H1 (cell line): ENCODE measurements at regions not wholly inside any gene's neighbourhood (a gene's known extent, or its start where the extent isn't known, plus 50 kb on each side); places are given as distances from the start of the nearest gene placed in this dataset.

Experiments
- CTCF ChIA-PET: fragments of 300-600 bp; sonication (Branson Sonifier 250); formaldehyde crosslinking; loops from one replicate; lab custom pipeline; 2021; ENCODE audit not compliant: partially characterized antibody; lab: Charles Lee
- POLR2A ChIA-PET: fragments of 300-600 bp; sonication (Branson Sonifier 250); formaldehyde crosslinking; loops from one replicate; lab custom pipeline; 2021; ENCODE audit warnings: inconsistent platforms; ENCODE audit not compliant: partially characterized antibody; lab: Charles Lee
- DNase-seq, 2 experiments: peaks; one replicate each; pipeline versions ENCODE4 v3.0.0 to v3.0.0-alpha.2; 2010 to 2022; ENCODE audit warnings: low spot score in 2 of 2, low read depth in 1 of 2, mixed read lengths in 1 of 2
- FAIRE-seq: peaks from 2 replicates; lab custom pipeline; 2011; peaks lifted over from hg19 to GRCh38; lab: Jason Lieb, UNC
- H2AFZ ChIP-seq: 2 replicates; pipeline ENCODE4 v1.8.1; 2012; ENCODE audit warnings: low read length, inconsistent platforms
- H2AK5ac ChIP-seq: 2 replicates; pipeline ENCODE4 v1.6.1; 2013; ENCODE audit warnings: low read depth, low read length
- H2BK120ac ChIP-seq: replicated peaks from 2 replicates; pipeline ENCODE3; 2013; ENCODE audit warnings: low read depth, low read length, inconsistent platforms
- H2BK12ac ChIP-seq: 2 replicates; pipeline ENCODE4 v1.6.1; 2013; ENCODE audit warnings: low read depth, low read length
- H2BK15ac ChIP-seq: 2 replicates; pipeline ENCODE4 v1.6.1; 2013; ENCODE audit warnings: low read length
- H2BK20ac ChIP-seq: 2 replicates; pipeline ENCODE4 v1.6.1; 2013; ENCODE audit warnings: low read length
- H2BK5ac ChIP-seq: 2 replicates; pipeline ENCODE4 v1.6.1; 2013; ENCODE audit warnings: low read depth, low read length
- H3K14ac ChIP-seq: 2 replicates; pipeline ENCODE4 v1.6.1; 2013; ENCODE audit warnings: inconsistent platforms; ENCODE audit not compliant: insufficient read length
- H3K18ac ChIP-seq: 2 replicates; pipeline ENCODE4 v1.6.1; 2013; ENCODE audit warnings: low read length; ENCODE audit errors: extremely low read depth
- H3K23ac ChIP-seq: 2 replicates; pipeline ENCODE4 v1.6.1; 2013; ENCODE audit warnings: inconsistent platforms; ENCODE audit not compliant: insufficient read length
- H3K23me2 ChIP-seq: 2 replicates; pipeline ENCODE4 v1.6.1; 2013; ENCODE audit warnings: low read depth, low read length
- H3K27ac ChIP-seq: 2 replicates; pipeline ENCODE4 v1.6.1; 2011; ENCODE audit warnings: low read depth, low read length, inconsistent platforms
- H3K27me3 ChIP-seq, 4 experiments: replicated peaks in 1 of 4; 1 replicate in 1 of 4; 2 replicates in 3 of 4; pipeline versions ENCODE4 v1.6.1 to v1.8.1; 2011 to 2013; ENCODE audit warnings: low read length in 3 of 4, mild to moderate bottlenecking in 3 of 4, inconsistent platforms in 2 of 4, mixed read lengths in 2 of 4, moderate library complexity in 1 of 4; ENCODE audit not compliant: control insufficient read depth in 3 of 4, insufficient read depth in 3 of 4; ENCODE audit errors: extremely low read depth in 1 of 4
- H3K36me3 ChIP-seq, 4 experiments: 2 replicates each; pipeline versions ENCODE4 v1.6.1 to v1.8.1; 2011 to 2013; ENCODE audit warnings: mild to moderate bottlenecking in 4 of 4, low read length in 3 of 4, moderate library complexity in 2 of 4, control low read depth in 1 of 4, inconsistent platforms in 1 of 4; ENCODE audit not compliant: insufficient read depth in 4 of 4, control insufficient read depth in 2 of 4
- H3K4ac ChIP-seq: replicated peaks from 2 replicates; pipeline ENCODE3; 2013; ENCODE audit warnings: low read length, low read depth, mixed read lengths, inconsistent platforms; ENCODE audit not compliant: insufficient read length
- H3K4me1 ChIP-seq, 4 experiments: replicated peaks in 1 of 4; 1 replicate in 1 of 4; 2 replicates in 3 of 4; pipeline versions ENCODE4 v1.6.1 to v1.8.1; 2011 to 2013; ENCODE audit warnings: low read length in 3 of 4, inconsistent platforms in 2 of 4, mixed read lengths in 1 of 4; ENCODE audit not compliant: insufficient read depth in 4 of 4, control insufficient read depth in 3 of 4
- H3K4me2 ChIP-seq, 2 experiments: 2 replicates each; pipeline versions ENCODE4 v1.6.1 to v1.8.1; 2011 to 2013; ENCODE audit warnings: low read depth in 2 of 2, low read length in 2 of 2, control low read depth in 1 of 2, inconsistent platforms in 1 of 2, mild to moderate bottlenecking in 1 of 2; ENCODE audit not compliant: insufficient read depth in 1 of 2
- H3K4me3 ChIP-seq, 4 experiments: fragments of 200-600, 300-600 bp in 1 of 4; sonication (generic), shearing (Covaris generic), sonication (Bioruptor Twin) in 1 of 4; 2 replicates each; pipeline versions ENCODE4 v1.5.1 to v1.8.1; 2011 to 2016; ENCODE audit warnings: low read length in 4 of 4, low read depth in 3 of 4, control low read depth in 2 of 4, inconsistent platforms in 2 of 4, mild to moderate bottlenecking in 2 of 4, mixed read lengths in 1 of 4, moderate library complexity in 1 of 4; ENCODE audit not compliant: insufficient read depth in 2 of 4; ENCODE audit errors: extremely low read depth in 1 of 4
- H3K56ac ChIP-seq: replicated peaks from 2 replicates; pipeline ENCODE3; 2013; ENCODE audit warnings: low read depth, mild to moderate bottlenecking, mixed read lengths, low read length, inconsistent platforms; ENCODE audit not compliant: insufficient read length
- H3K79me1 ChIP-seq: 2 replicates; pipeline ENCODE4 v1.6.1; 2013; ENCODE audit warnings: low read depth, low read length, control low read depth
- H3K79me2 ChIP-seq, 2 experiments: 2 replicates each; pipeline versions ENCODE4 v1.6.1 to v1.8.1; 2012 to 2013; ENCODE audit warnings: low read length in 2 of 2, mild to moderate bottlenecking in 2 of 2, inconsistent platforms in 1 of 2; ENCODE audit not compliant: insufficient read depth in 2 of 2, control insufficient read depth in 1 of 2
- H3K9ac ChIP-seq, 4 experiments: replicated peaks in 1 of 4; 1 replicate in 1 of 4; 2 replicates in 3 of 4; pipeline versions ENCODE4 v1.6.1 to v1.8.1; 2011 to 2013; ENCODE audit warnings: low read depth in 3 of 4, low read length in 3 of 4, control low read depth in 2 of 4, mild to moderate bottlenecking in 2 of 4, moderate library complexity in 2 of 4, inconsistent platforms in 1 of 4; ENCODE audit errors: extremely low read depth in 1 of 4
- H3K9me3 ChIP-seq, 2 experiments: 2 replicates each; pipeline versions ENCODE4 v1.6.1 to v1.8.1; 2012 to 2013; ENCODE audit warnings: mild to moderate bottlenecking in 2 of 2, moderate library complexity in 2 of 2, control low read depth in 1 of 2, inconsistent platforms in 1 of 2, low read depth in 1 of 2, low read length in 1 of 2, mixed read lengths in 1 of 2; ENCODE audit not compliant: insufficient read depth in 2 of 2
- H4K20me1 ChIP-seq, 2 experiments: replicated peaks in 1 of 2; 2 replicates each; pipeline versions ENCODE3 to v1.8.1; 2011 to 2013; ENCODE audit warnings: inconsistent platforms in 2 of 2, low read length in 2 of 2, mild to moderate bottlenecking in 1 of 2; ENCODE audit not compliant: insufficient read depth in 2 of 2, control insufficient read depth in 1 of 2
- H4K5ac ChIP-seq: 2 replicates; pipeline ENCODE4 v1.6.1; 2013; ENCODE audit warnings: low read length, low read depth, mixed read lengths, inconsistent platforms; ENCODE audit not compliant: insufficient read length
- H4K8ac ChIP-seq: 2 replicates; pipeline ENCODE4 v1.8.0; 2013; ENCODE audit warnings: mild to moderate bottlenecking, moderate library complexity, low read length, inconsistent platforms; ENCODE audit not compliant: insufficient read depth; ENCODE audit errors: extremely low read depth
- H4K91ac ChIP-seq: replicated peaks from 2 replicates; pipeline ENCODE3; 2013; ENCODE audit warnings: low read length, mixed read lengths, inconsistent platforms; ENCODE audit not compliant: insufficient read length
- WGBS, 2 experiments: shearing (Covaris generic) in 1 of 2; methylation state at CpG; one replicate each; pipeline versions ENCODE4 v1.1.6 to v1.1.7; 2013 to 2015; ENCODE audit warnings: low lambda C conversion rate in 2 of 2, mixed read lengths in 2 of 2, inconsistent platforms in 1 of 2, low coverage in 1 of 2, missing lambda C conversion rate in 1 of 2; ENCODE audit not compliant: insufficient replicate concordance in 2 of 2, insufficient coverage in 1 of 2, insufficient read length in 1 of 2; ENCODE audit errors: extremely low coverage in 1 of 2, missing lambda C conversion rate in 1 of 2; 5-methylcytosine and 5-hydroxymethylcytosine counted together

GRCh38 chr2:120802158-120802557 is 66.5 kb downstream of the GLI2 start:
- no peak overlapping the region for H4K91ac ChIP-seq
- DNase-seq: no peak
- H3K4me2 ChIP-seq: no peak overlapping the region
- no peak overlapping the region for H3K56ac ChIP-seq
- ChIA-PET POLR2A (interaction anchor here (0.7 kb wide), 2 partner anchors 34 to 35 kb away, joined by 3 to 5 read pairs; no protein-coding TSS in a partner anchor), CTCF (interaction anchor here (1.2 kb wide), 1 partner anchor 32 kb away, joined by 4 read pairs; no protein-coding TSS in a partner anchor)
- H4K5ac ChIP-seq: no peak overlapping the region
- no peak overlapping the region for H2AK5ac ChIP-seq
- H3K4me3 ChIP-seq: no peak overlapping the region
- no peak overlapping the region for H3K23ac ChIP-seq
- H3K18ac ChIP-seq: peak overlapping the region; percentile 24; the same call in 1 of the 2 replicates
- no peaks in the 10 kb centered on the region for H3K9me3 ChIP-seq
- H3K9ac ChIP-seq: no peak overlapping the region
- no peaks in the 10 kb centered on the region; a peak in 1 of 7 replicates for H3K27me3 ChIP-seq
- H3K4ac ChIP-seq: no peak overlapping the region
- no peak overlapping the region for H2BK12ac ChIP-seq
- no peak overlapping the region for H3K27ac ChIP-seq
- H3K4me1 ChIP-seq: peaks cover 12 to 36% (median 23%) of the 10 kb centered on the region in 4 experiments
- H3K14ac ChIP-seq: no peak overlapping the region
- H3K79me2 ChIP-seq: peaks cover 0 to 31% of the 10 kb centered on the region in 2 experiments; a peak in 1 of 4 replicates
- no peaks in the 10 kb centered on the region for H3K23me2 ChIP-seq
- no peak overlapping the region for H2BK5ac ChIP-seq
- H2AFZ ChIP-seq: no peak overlapping the region
- peaks cover 29% of the 10 kb centered on the region for H3K79me1 ChIP-seq
- WGBS, 2 experiments: 77% methylated on average over 5 of the region's 5 CpGs; no CpG with 5 or more reads in 1 of the 2 experiments
- peaks cover 10 to 13% of the 10 kb centered on the region in 2 experiments for H4K20me1 ChIP-seq
- no peak for FAIRE-seq
- H2BK20ac ChIP-seq: no peak overlapping the region
- no peak overlapping the region for H2BK15ac ChIP-seq
- H2BK120ac ChIP-seq: no peak overlapping the region
- H3K36me3 ChIP-seq: peaks cover 0 to 8% (median under 1%) of the 10 kb centered on the region in 4 experiments; a peak in 3 of 8 replicates
- peak overlapping the region; percentile 6; the same call in 1 of the 2 replicates for H4K8ac ChIP-seq
